ENCODE measurements at regions not wholly inside any gene's neighbourhood (a gene's known extent, or its start where the extent isn't known, plus 50 kb on each side); places are given as distances from the start of the nearest gene placed in this dataset.
A peak's percentile ranks its signal among the peaks of the same experiment; 100 is the strongest.

DNA sequence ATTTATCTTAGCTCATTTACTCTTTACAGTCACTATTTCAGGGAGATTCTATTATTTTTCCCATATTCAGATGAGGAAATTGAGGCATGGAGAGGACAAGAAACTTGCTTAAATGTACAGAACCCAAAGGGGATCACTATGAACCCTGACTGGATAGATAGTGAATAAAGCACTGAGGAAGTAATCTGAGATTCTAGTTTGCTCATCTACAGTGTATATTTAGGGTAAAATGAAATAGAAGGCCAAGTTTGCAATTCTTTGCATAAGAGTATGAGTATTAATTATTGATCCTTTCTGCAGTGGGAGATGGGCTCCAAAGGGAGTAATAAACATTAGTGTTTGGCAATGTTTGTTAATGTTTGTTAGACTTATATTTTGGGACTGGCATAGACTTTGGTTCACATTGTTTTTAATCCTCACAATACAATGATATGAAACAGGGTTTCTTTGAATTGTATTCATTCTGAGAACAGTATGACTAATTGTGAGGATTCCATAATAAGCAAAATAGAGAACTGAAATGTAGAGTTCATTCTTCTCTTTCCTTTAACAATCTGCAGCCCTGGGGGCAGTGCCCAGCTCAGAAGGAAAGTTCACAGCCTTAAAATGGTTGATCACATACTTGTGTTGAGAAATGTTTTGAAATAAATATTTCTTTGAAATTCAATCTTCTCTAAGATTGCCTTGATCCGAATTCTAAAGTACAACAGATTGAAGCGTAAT, 131.0 kb upstream of the ZNF804B start:
- no peak for ATAC-seq (ENCODE audit: insufficient number of reproducible peaks, low FRiP score, low read depth)
- Histone ChIP-seq H3K4me1 (ENCODE audit: control insufficient read depth in 1 of 2, low read depth in 2 of 2) (no peaks in the 10 kb centered on the region), H3K36me3 (no peaks in the 10 kb centered on the region), H3K4me3 (no peak overlapping the region), H3K9me3 (no peaks in the 10 kb centered on the region), H3K27me3 (replicated peaks; ENCODE audit: insufficient read depth) (no peaks in the 10 kb centered on the region), H3K27ac (no peak overlapping the region)
- no peak for DNase-seq (ENCODE audit: low spot score)
- TF ChIP-seq, protein P1, sequence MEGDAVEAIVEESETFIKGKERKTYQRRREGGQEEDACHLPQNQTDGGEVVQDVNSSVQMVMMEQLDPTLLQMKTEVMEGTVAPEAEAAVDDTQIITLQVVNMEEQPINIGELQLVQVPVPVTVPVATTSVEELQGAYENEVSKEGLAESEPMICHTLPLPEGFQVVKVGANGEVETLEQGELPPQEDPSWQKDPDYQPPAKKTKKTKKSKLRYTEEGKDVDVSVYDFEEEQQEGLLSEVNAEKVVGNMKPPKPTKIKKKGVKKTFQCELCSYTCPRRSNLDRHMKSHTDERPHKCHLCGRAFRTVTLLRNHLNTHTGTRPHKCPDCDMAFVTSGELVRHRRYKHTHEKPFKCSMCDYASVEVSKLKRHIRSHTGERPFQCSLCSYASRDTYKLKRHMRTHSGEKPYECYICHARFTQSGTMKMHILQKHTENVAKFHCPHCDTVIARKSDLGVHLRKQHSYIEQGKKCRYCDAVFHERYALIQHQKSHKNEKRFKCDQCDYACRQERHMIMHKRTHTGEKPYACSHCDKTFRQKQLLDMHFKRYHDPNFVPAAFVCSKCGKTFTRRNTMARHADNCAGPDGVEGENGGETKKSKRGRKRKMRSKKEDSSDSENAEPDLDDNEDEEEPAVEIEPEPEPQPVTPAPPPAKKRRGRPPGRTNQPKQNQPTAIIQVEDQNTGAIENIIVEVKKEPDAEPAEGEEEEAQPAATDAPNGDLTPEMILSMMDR (IDR thresholded peaks at IDR 0.05) = no peak

DNA sequence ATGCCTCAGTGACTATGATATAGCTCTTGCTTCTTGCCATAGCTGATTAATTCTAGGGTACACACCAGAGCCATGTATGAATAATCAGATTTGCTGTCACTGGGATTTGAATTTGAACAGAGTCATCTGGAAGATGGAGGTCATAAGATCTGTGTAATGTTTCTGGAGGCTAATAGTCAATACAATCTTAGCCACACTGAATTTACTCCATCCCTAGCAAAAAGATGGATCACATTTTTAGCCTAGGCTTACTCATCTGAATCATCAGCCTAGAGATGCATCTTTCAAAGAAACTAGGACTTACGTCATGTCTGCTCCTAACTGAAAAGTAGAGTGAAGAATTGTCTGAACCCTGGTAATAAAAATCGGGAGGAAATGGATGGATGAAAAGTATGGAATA, 142.3 kb upstream of the ZNF804B start:
- Histone ChIP-seq H3K4me3 (no peak overlapping the region), H3K9me3 (no peaks in the 10 kb centered on the region), H3K27me3 (replicated peaks; ENCODE audit: insufficient read depth) (no peaks in the 10 kb centered on the region), H3K36me3 (no peaks in the 10 kb centered on the region), H3K27ac (no peak overlapping the region), H3K4me1 (ENCODE audit: control insufficient read depth in 1 of 2, low read depth in 2 of 2) (no peaks in the 10 kb centered on the region)
- ATAC-seq (ENCODE audit: insufficient number of reproducible peaks, low FRiP score, low read depth) (no peak), DNase-seq (ENCODE audit: low spot score) (no peak)
- TF ChIP-seq, protein P1 (IDR thresholded peaks at IDR 0.05) = no peak

DNA sequence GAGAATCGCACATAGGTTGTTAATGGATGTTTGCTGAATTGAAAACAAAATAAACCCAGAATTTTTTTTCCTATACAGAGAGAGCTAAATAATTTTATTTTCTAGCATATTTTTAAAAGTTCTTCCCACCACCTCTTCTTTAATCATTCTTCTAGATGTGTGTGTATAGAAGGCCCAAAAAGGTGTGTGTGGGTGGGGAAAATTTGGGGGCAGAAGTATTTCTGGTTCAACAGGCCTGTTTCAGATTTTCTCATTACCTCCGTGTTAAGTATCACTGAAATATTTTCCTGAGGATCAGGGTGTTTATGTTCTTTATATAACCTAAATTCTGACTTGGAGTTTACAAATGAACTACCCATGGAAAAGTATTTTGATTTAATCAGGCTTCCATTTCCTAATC, 144.2 kb upstream of the ZNF804B start:
- DNase-seq (ENCODE audit: low spot score) = no peak
- no peak overlapping the region for H3K27ac ChIP-seq
- no peaks in the 10 kb centered on the region for H3K36me3 ChIP-seq
- no peaks in the 10 kb centered on the region for H3K4me1 ChIP-seq (ENCODE audit: control insufficient read depth in 1 of 2, low read depth in 2 of 2)
- no peaks in the 10 kb centered on the region for H3K27me3 ChIP-seq (replicated peaks; ENCODE audit: insufficient read depth)
- TF ChIP-seq, protein P1 (IDR thresholded peaks at IDR 0.05) = no peak
- no peaks in the 10 kb centered on the region for H3K9me3 ChIP-seq
- no peak overlapping the region for H3K4me3 ChIP-seq
- ATAC-seq (ENCODE audit: insufficient number of reproducible peaks, low FRiP score, low read depth) = no peak

DNA sequence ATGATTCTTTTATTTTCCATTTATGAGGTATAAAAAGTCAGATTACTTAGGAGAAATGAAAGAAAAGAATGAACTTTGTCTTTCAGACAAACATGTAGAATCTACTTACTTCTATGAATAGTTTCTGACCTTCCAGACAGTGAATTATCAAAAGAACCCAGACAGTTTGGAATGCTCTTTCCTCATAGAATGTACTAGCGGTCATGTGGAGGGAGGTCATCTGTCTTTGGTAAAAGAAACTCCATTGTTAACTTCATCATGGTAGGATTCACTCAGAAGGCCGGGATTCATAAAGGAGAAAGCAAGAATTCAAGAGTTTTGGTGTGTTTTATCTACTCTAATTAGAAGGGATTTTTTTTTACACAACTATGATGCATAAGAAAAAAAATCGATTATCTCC, 144.8 kb upstream of the ZNF804B start:
- H3K27me3 ChIP-seq (replicated peaks; ENCODE audit: insufficient read depth) = no peaks in the 10 kb centered on the region
- no peaks in the 10 kb centered on the region for H3K36me3 ChIP-seq
- TF ChIP-seq, protein P1 (IDR thresholded peaks at IDR 0.05) = no peak
- H3K9me3 ChIP-seq = no peaks in the 10 kb centered on the region
- ATAC-seq (ENCODE audit: insufficient number of reproducible peaks, low FRiP score, low read depth) = peak; percentile 10
- H3K4me3 ChIP-seq = no peak overlapping the region
- no peaks in the 10 kb centered on the region for H3K4me1 ChIP-seq (ENCODE audit: control insufficient read depth in 1 of 2, low read depth in 2 of 2)
- no peak for DNase-seq (ENCODE audit: low spot score)
- no peak overlapping the region for H3K27ac ChIP-seq

DNA sequence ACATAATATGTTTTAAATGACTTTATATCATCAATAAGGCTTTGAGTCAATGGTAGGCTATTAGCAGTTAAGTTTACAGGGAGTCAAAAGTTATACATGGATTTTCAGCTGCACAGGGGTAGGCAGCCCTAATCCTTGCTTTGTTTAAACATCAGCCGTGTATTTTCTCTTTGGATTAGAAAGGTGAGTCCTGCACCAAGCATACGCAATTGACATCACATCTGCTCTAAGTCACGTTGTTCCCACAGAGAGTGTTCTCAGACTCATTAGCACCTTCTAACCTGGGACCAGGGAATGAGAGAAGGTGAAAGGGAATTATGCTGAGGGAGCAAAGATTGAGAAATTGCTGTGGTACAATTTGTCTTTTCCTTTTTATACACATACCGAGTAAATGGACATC, 148.6 kb upstream of the ZNF804B start:
- no peak overlapping the region for H3K4me3 ChIP-seq
- H3K9me3 ChIP-seq = no peaks in the 10 kb centered on the region
- DNase-seq (ENCODE audit: low spot score) = no peak
- no peaks in the 10 kb centered on the region for H3K27me3 ChIP-seq (replicated peaks; ENCODE audit: insufficient read depth)
- no peak for ATAC-seq (ENCODE audit: insufficient number of reproducible peaks, low FRiP score, low read depth)
- no peaks in the 10 kb centered on the region for H3K36me3 ChIP-seq
- no peak overlapping the region for H3K27ac ChIP-seq
- TF ChIP-seq, protein P1 (IDR thresholded peaks at IDR 0.05) = no peak
- H3K4me1 ChIP-seq (ENCODE audit: control insufficient read depth in 1 of 2, low read depth in 2 of 2) = no peaks in the 10 kb centered on the region
